IMR-90 (cell line): ENCODE measurements at regions not wholly inside any gene's neighbourhood (a gene's known extent, or its start where the extent isn't known, plus 50 kb on each side); places are given as distances from the start of the nearest gene placed in this dataset.

Source experiments
- ATAC-seq: fragments of 200-7000 bp; cut with Tn5 transposase; 2 replicates; pipeline ENCODE4 v1.9.1; 2020; ENCODE audit warnings: low read depth, mild to moderate bottlenecking, moderate library complexity
- BruUV-seq: library from RNA; stranded (reverse); fragments of 400-500 nt; replicated peaks from 2 replicates; lab custom pipeline; 2021; lab: Mats Ljungman, UMichigan
- CTCF ChIA-PET: fragments of 300-600 bp; formaldehyde crosslinking; extraction: SDS; loops from one replicate; lab custom pipeline; 2021; ENCODE audit warnings: antibody characterized with exemption; lab: Yijun Ruan, JAX
- POLR2A ChIA-PET: fragments of 300-600 bp; sonication (Branson Sonifier 250); formaldehyde crosslinking; loops from one replicate; lab custom pipeline; 2022; ENCODE audit warnings: antibody characterized with exemption; ENCODE audit not compliant: unreplicated experiment; lab: Charles Lee
- DNase-seq: peaks from one replicate; pipeline ENCODE4 v3.0.0; 2013
- H2AFZ ChIP-seq: replicated peaks from 2 replicates; pipeline ENCODE3; 2013; ENCODE audit warnings: low read length, mild to moderate bottlenecking; ENCODE audit not compliant: poor library complexity
- H2AK5ac ChIP-seq: 2 replicates; pipeline ENCODE4 v1.6.1; 2013; ENCODE audit warnings: low read depth, low read length, inconsistent platforms
- H2AK9ac ChIP-seq: replicated peaks from 2 replicates; pipeline ENCODE3; 2013; ENCODE audit warnings: mild to moderate bottlenecking, low read depth, low read length, moderate library complexity; ENCODE audit not compliant: poor library complexity
- H2BK120ac ChIP-seq: 2 replicates; pipeline ENCODE4 v1.6.1; 2013; ENCODE audit warnings: low read depth, low read length, inconsistent platforms
- H2BK15ac ChIP-seq: 3 replicates; pipeline ENCODE4 v1.6.1; 2013; ENCODE audit warnings: low read depth, low read length, inconsistent platforms
- H2BK20ac ChIP-seq: 2 replicates; pipeline ENCODE4 v1.6.1; 2013; ENCODE audit warnings: low read depth, mild to moderate bottlenecking, inconsistent platforms, low read length, moderate library complexity
- H2BK5ac ChIP-seq: 2 replicates; pipeline ENCODE4 v1.6.1; 2013; ENCODE audit warnings: mild to moderate bottlenecking, low read depth, low read length, inconsistent platforms; ENCODE audit not compliant: poor library complexity, severe bottlenecking
- H3K14ac ChIP-seq: replicated peaks from 2 replicates; pipeline ENCODE4 v1.6.1; 2013; ENCODE audit warnings: low read depth, low read length, inconsistent platforms
- H3K18ac ChIP-seq: 2 replicates; pipeline ENCODE4 v1.6.1; 2013; ENCODE audit warnings: low read depth, low read length, control low read depth
- H3K23ac ChIP-seq: 2 replicates; pipeline ENCODE4 v1.6.1; 2013; ENCODE audit warnings: low read depth, low read length, inconsistent platforms
- H3K27ac ChIP-seq: 2 replicates; pipeline ENCODE4 v1.5.1; 2013; ENCODE audit warnings: mild to moderate bottlenecking, control low read depth, low read length; ENCODE audit not compliant: insufficient read depth
- H3K27me3 ChIP-seq: 2 replicates; pipeline ENCODE4 v1.6.1; 2013; ENCODE audit warnings: low read length; ENCODE audit not compliant: control insufficient read depth, insufficient read depth
- H3K36me3 ChIP-seq: 2 replicates; pipeline ENCODE4 v1.6.1; 2013; ENCODE audit warnings: low read length, mixed read lengths; ENCODE audit not compliant: control insufficient read depth, insufficient read depth
- H3K4ac ChIP-seq: 2 replicates; pipeline ENCODE4 v1.6.1; 2013; ENCODE audit warnings: low read depth, low read length, inconsistent platforms
- H3K4me1 ChIP-seq: 2 replicates; pipeline ENCODE4 v1.6.1; 2013; ENCODE audit warnings: low read length, mixed read lengths; ENCODE audit not compliant: control insufficient read depth, insufficient read depth
- H3K4me2 ChIP-seq: 2 replicates; pipeline ENCODE4 v1.6.1; 2013; ENCODE audit warnings: low read depth, mild to moderate bottlenecking, control low read depth, low read length, moderate library complexity
- H3K4me3 ChIP-seq: 2 replicates; pipeline ENCODE4 v1.5.1; 2013; ENCODE audit warnings: low read depth, mild to moderate bottlenecking, control low read depth, low read length, moderate library complexity; ENCODE audit not compliant: insufficient read depth
- H3K56ac ChIP-seq: 2 replicates; pipeline ENCODE4 v1.6.1; 2013; ENCODE audit warnings: low read length, inconsistent platforms; ENCODE audit not compliant: insufficient read depth; ENCODE audit errors: extremely low read depth
- H3K79me1 ChIP-seq, 2 experiments: 2 replicates each; pipeline ENCODE4 v1.6.1; 2013; ENCODE audit warnings: low read length in 2 of 2, inconsistent platforms in 1 of 2, low read depth in 1 of 2
- H3K9ac ChIP-seq: 2 replicates; pipeline ENCODE4 v1.6.1; 2013; ENCODE audit warnings: low read depth, low read length, control low read depth
- H3K9me1 ChIP-seq: 2 replicates; pipeline ENCODE4 v1.6.1; 2013; ENCODE audit warnings: low read length, inconsistent platforms; ENCODE audit not compliant: insufficient read depth
- H3K9me3 ChIP-seq: 2 replicates; pipeline ENCODE4 v1.6.1; 2013; ENCODE audit warnings: low read length; ENCODE audit not compliant: control insufficient read depth, insufficient read depth
- H4K20me1 ChIP-seq: 2 replicates; pipeline ENCODE4 v1.6.1; 2013; ENCODE audit warnings: low read length, inconsistent platforms; ENCODE audit not compliant: insufficient read depth
- H4K5ac ChIP-seq: 2 replicates; pipeline ENCODE4 v1.6.1; 2013; ENCODE audit warnings: mild to moderate bottlenecking, low read depth, low read length, control low read depth
- H4K8ac ChIP-seq, 2 experiments: 2 replicates each; pipeline ENCODE4 v1.6.1; 2013; ENCODE audit warnings: low read depth in 2 of 2, low read length in 2 of 2, control low read depth in 1 of 2, inconsistent platforms in 1 of 2
- H4K91ac ChIP-seq: 2 replicates; pipeline ENCODE4 v1.6.1; 2013; ENCODE audit warnings: low read depth, low read length, inconsistent platforms; ENCODE audit not compliant: insufficient read depth
- BHLHE40 ChIP-seq: fragments of 150-350 bp; IDR thresholded peaks from 2 replicates; pipeline ENCODE4 v1.6.1; 2016; ENCODE audit warnings: mild to moderate bottlenecking, low read depth, low read length
- CHD1 ChIP-seq: IDR thresholded peaks from 2 replicates; pipeline ENCODE4 v1.6.1; 2012; ENCODE audit warnings: low read depth, low read length, improper control_type of control experiment
- CTCF ChIP-seq: conservative IDR thresholded peaks from 2 replicates; pipeline ENCODE4 v1.5.1; 2012; ENCODE audit warnings: mild to moderate bottlenecking, low read depth, low read length, improper control_type of control experiment
- FOS ChIP-seq: fragments of 150-350 bp; IDR thresholded peaks from 2 replicates; pipeline ENCODE4 v1.6.1; 2016; ENCODE audit warnings: low read depth, low read length
- MAFK ChIP-seq: IDR thresholded peaks from 2 replicates; pipeline ENCODE4 v1.6.1; 2012; ENCODE audit warnings: low read depth, low read length, improper control_type of control experiment
- MAZ ChIP-seq: IDR thresholded peaks from 2 replicates; pipeline ENCODE4 v1.6.1; 2012; ENCODE audit warnings: low read depth, mild to moderate bottlenecking, low read length, improper control_type of control experiment, moderate library complexity, borderline replicate concordance
- MXI1 ChIP-seq: IDR thresholded peaks from 2 replicates; pipeline ENCODE4 v1.6.1; 2012; ENCODE audit warnings: low read depth, mild to moderate bottlenecking, low read length, moderate library complexity, borderline replicate concordance
- NFE2L2 ChIP-seq: fragments of 150-350 bp; IDR thresholded peaks from 2 replicates; pipeline ENCODE4 v1.6.1; 2016; ENCODE audit warnings: low read depth, mild to moderate bottlenecking, low read length
- POLR2A ChIP-seq: IDR thresholded peaks from 2 replicates; pipeline ENCODE4 v1.6.1; 2012; ENCODE audit warnings: mild to moderate bottlenecking, low read depth, low read length
- RAD21 ChIP-seq: IDR thresholded peaks from 2 replicates; pipeline ENCODE4 v1.6.1; 2012; ENCODE audit warnings: low read length, improper control_type of control experiment
- RCOR1 ChIP-seq: IDR thresholded peaks from 2 replicates; pipeline ENCODE4 v1.6.1; 2012; ENCODE audit warnings: mild to moderate bottlenecking, low read length, improper control_type of control experiment; ENCODE audit not compliant: insufficient replicate concordance
- RFX5 ChIP-seq: IDR thresholded peaks from 2 replicates; pipeline ENCODE4 v1.8.0; 2012; ENCODE audit warnings: low read depth, mild to moderate bottlenecking, low read length, moderate library complexity
- USF2 ChIP-seq: fragments of 150-350 bp; IDR thresholded peaks from 2 replicates; pipeline ENCODE4 v1.6.1; 2017; ENCODE audit warnings: mild to moderate bottlenecking, antibody characterized with exemption, low read length, low read depth
- WGBS, 2 experiments: methylation state at CpG; one replicate each; pipeline versions ENCODE4 v1.1.5 to v1.1.7; 2013; ENCODE audit warnings: missing lambda C conversion rate in 2 of 2; ENCODE audit not compliant: insufficient read length in 1 of 2; ENCODE audit errors: extremely low coverage in 2 of 2; 5-methylcytosine and 5-hydroxymethylcytosine counted together
- dilution Hi-C: fragments of 300-500 bp; cut with HindIII; formaldehyde crosslinking; loops from one replicate; pipeline ENCODE4 v1.14.3; 2018; ENCODE audit warnings: low sequenced_read_pairs; ENCODE audit not compliant: unreplicated experiment
- in situ Hi-C: fragments of 300-500 bp; cut with MboI; formaldehyde crosslinking; loops from 3 replicates; pipeline ENCODE4 v1.14.3; 2019; ENCODE audit warnings: low sequenced_read_pairs, inconsistent platforms, mixed read lengths
- intact Hi-C: fragments of 100-400 bp; cut with micrococcal nuclease; formaldehyde crosslinking; loops from 2 replicates; pipeline ENCODE4 v1.10.0; 2022
- TF ChIP-seq, protein P1 (sequence below): fragments of 150-350 bp; IDR thresholded peaks from 2 replicates; pipeline ENCODE4 v1.6.1; 2016; ENCODE audit warnings: low read depth, mild to moderate bottlenecking, low read length, moderate library complexity, borderline replicate concordance

- Histone ChIP-seq H2BK15ac (no peak overlapping the region), H3K14ac (no peak overlapping the region), H2AK9ac (no peak overlapping the region), H2AFZ (no peak overlapping the region), H3K4me2 (no peak overlapping the region), H4K5ac (no peak overlapping the region), H3K4ac (no peak overlapping the region), H2BK120ac (no peak overlapping the region), H4K8ac (no peak overlapping the region), H3K4me1 (no peaks in the 10 kb centered on the region), H3K27ac (no peak overlapping the region), H2BK20ac (no peak overlapping the region), H3K56ac (no peak overlapping the region), H4K20me1 (no peaks in the 10 kb centered on the region), H3K36me3 (no peaks in the 10 kb centered on the region), H3K4me3 (no peak overlapping the region), H3K9me1 (no peaks in the 10 kb centered on the region), H3K23ac (no peak overlapping the region), H3K9me3 (no peaks in the 10 kb centered on the region), H4K91ac (no peak overlapping the region), H3K79me1 (no peaks in the 10 kb centered on the region), H2BK5ac (no peak overlapping the region), H2AK5ac (no peak overlapping the region), H3K9ac (no peak overlapping the region), H3K18ac (no peak overlapping the region), H3K27me3 (peaks cover 25% of the 10 kb centered on the region)
- ChIA-PET CTCF (no interaction called here), POLR2A (no interaction called here)
- TF ChIP-seq MAZ (no peak), BHLHE40 (no peak), POLR2A (no peak), CTCF (no peak), FOS (no peak), RFX5 (no peak), RCOR1 (no peak), MAFK (no peak), USF2 (no peak), MXI1 (no peak), RAD21 (no peak), CHD1 (no peak), NFE2L2 (no peak)
- TF ChIP-seq, protein P1, sequence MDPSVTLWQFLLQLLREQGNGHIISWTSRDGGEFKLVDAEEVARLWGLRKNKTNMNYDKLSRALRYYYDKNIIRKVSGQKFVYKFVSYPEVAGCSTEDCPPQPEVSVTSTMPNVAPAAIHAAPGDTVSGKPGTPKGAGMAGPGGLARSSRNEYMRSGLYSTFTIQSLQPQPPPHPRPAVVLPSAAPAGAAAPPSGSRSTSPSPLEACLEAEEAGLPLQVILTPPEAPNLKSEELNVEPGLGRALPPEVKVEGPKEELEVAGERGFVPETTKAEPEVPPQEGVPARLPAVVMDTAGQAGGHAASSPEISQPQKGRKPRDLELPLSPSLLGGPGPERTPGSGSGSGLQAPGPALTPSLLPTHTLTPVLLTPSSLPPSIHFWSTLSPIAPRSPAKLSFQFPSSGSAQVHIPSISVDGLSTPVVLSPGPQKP = no peak
- no TSS peak for BruUV-seq
- dilution Hi-C loops = no loop called here
- in situ Hi-C loops = no loop called here
- DNase-seq (no peak), ATAC-seq (no peak)
- 58% methylated on average over 4 of the region's 9 CpGs; no CpG with 5 or more reads in 1 of the 2 experiments for WGBS, 2 experiments
- intact Hi-C loops = no loop called here
Observed at GRCh38 chr13:111414341-111414740, 93.9 kb downstream of the TEX29 start.
